ENCODE measurements at regions not wholly inside any gene's neighbourhood (a gene's known extent, or its start where the extent isn't known, plus 50 kb on each side); places are given as distances from the start of the nearest gene placed in this dataset.

DNA sequence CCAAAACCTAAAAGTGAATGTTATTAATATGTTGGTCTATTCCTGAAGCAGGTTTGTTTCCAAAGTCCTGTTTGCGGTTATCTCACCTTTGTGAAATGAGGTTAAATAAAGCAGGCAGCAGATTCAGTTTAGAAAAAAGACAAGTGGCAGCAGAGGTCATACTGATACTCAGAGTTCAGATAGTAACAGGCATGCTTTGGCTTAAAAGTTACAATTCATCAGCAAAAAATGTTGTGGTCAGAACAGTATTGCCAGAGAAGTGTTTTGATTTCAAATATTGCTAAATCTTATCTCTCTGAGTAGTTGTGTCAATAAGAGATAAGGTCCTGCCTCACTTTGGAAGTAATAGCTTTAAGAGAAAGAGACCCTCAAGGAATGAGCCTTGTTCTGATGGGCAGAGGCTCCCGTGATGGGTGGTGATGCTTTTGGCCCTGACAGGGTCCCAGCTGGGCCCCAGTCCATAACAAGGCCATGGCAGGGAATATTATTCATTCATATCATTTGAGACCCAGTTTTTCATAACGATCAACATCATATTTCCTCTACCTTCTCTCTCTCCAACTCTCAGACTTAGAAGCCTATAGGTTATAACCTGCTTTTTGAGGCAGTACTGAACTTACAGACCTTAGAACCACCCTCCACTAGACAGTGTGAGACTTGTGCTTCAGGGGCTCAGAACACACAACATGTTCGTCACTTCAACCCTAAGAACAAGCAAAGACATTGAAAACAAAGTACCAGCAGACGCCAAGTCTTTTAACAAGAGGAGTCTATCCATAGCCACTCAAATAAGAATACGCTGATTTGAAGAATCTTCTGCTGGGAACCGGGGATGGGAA is 58.5 kb upstream of the AHR start:
- no peak for DNase-seq

DNA sequence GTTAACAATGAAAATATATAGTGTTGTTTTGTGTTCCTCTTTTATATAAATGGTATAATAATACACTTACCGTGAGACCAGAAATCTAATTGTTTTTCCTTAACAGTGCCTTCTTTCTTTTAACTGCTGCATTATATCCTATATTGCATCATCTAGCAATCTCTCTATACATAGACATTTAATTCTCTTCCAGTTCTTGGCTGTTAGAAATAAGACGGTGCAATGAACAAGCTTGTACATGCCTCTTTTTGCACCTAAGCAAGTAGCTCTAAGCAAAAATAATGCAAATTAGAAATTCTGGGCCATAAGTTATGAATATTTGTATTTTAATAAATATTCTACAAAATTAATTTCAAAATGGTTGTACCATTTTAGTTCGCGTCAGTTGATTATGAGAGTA is 55.9 kb upstream of the AHR start:
- DNase-seq: no peak

DNA sequence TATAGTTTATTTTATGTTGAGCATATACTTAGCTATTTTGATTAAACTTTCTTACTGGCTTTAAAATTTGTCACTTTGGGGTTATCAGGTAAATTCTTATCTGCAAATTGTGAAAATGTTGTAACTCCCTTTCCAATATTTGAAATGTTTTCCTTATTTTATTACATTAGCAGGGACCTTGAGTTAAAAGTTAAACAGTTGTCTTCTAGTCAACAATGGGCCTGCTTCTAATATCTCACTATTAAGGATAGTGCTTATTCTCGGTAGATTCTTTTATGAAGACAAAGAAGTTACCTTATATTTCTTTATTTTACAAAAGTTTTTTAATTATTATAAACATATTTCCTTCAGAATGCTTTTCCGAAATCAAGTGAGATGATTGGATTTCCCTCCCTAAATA is 53.7 kb upstream of the AHR start:
- DNase-seq: no peak

DNA sequence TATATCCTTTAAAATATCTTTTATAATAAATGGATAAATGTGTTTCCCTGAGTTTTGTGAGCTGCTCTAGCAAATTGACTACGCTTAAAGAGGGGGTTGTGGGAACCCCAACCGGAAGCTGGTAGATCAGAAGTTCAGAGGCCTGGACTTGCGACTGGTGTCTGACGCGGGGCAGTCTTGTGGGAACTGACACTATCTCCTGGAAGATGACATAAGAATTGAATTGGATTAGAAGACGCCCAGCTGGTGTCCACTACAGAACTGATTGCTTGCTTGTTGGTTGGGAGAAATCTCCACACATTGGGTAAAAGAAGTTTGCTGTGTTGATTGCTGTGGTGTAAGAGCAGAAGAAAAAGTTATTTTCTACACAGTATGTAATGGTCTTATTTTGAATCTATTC is 51.1 kb upstream of the AHR start:
- DNase-seq: no peak

DNA sequence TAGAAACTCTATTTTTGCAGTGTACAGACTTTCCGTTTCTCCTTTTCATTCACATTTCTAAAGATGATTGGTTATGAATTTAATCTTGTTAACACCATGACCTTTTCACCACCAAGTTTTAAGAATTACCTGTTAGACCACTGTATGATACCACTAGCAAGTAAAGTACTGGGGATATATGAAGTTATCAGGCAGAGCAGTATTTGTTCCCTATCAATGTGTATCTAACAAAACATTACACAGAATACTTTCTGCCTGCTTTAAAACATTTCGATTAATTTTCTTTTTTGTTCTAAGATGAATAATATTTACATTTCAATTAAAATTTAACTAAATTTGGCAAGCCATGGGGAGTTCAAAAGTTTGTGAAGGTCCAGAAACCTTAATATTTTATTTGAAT is 49.9 kb upstream of the AHR start:
- DNase-seq: no peak

Data from femur (tissue), 1 donor.